ENCODE measurements at regions not wholly inside any gene's neighbourhood (a gene's known extent, or its start where the extent isn't known, plus 50 kb on each side); places are given as distances from the start of the nearest gene placed in this dataset.

DNA sequence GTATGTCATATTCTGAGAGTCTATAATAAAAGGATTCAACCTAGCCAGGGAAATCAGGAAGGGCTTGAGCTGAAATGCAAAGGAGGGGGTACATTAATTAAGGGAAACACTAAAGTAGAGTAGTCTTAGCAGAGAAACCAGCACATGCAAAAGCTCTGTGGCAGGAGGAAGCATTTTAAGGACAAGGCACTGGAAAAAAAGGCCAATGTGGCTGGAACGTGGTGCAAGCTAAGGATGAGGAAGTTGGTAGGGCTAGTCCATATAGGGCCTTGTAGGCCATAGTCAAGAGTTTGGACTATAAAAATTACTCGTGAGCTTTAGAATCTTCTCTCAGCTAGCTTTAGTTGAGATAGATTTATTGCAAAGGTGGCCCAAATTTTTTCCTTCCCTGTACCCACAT, 75.2 kb upstream of the TOP1 start:
- TF ChIP-seq EP300 (IDR thresholded peaks at IDR 0.05; ENCODE audit: borderline replicate concordance in 1 of 2, low read depth in 2 of 2, low read length in 2 of 2) (no peak), TBP (IDR thresholded peaks at IDR 0.05; ENCODE audit: low read depth, low read length) (no peak), CEBPB (IDR thresholded peaks at IDR 0.05; ENCODE audit: low read depth, low read length) (no peak), JUND (IDR thresholded peaks at IDR 0.05; ENCODE audit: low read length) (no peak), SP2 (IDR thresholded peaks at IDR 0.05; ENCODE audit: low read length) (no peak), RFX5 (IDR thresholded peaks at IDR 0.05; ENCODE audit: borderline replicate concordance, low read depth, low read length) (no peak)
- TF ChIP-seq, protein P1, sequence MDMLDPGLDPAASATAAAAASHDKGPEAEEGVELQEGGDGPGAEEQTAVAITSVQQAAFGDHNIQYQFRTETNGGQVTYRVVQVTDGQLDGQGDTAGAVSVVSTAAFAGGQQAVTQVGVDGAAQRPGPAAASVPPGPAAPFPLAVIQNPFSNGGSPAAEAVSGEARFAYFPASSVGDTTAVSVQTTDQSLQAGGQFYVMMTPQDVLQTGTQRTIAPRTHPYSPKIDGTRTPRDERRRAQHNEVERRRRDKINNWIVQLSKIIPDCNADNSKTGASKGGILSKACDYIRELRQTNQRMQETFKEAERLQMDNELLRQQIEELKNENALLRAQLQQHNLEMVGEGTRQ (IDR thresholded peaks at IDR 0.05; ENCODE audit: low read length): no peak
- TF ChIP-seq, protein P2, sequence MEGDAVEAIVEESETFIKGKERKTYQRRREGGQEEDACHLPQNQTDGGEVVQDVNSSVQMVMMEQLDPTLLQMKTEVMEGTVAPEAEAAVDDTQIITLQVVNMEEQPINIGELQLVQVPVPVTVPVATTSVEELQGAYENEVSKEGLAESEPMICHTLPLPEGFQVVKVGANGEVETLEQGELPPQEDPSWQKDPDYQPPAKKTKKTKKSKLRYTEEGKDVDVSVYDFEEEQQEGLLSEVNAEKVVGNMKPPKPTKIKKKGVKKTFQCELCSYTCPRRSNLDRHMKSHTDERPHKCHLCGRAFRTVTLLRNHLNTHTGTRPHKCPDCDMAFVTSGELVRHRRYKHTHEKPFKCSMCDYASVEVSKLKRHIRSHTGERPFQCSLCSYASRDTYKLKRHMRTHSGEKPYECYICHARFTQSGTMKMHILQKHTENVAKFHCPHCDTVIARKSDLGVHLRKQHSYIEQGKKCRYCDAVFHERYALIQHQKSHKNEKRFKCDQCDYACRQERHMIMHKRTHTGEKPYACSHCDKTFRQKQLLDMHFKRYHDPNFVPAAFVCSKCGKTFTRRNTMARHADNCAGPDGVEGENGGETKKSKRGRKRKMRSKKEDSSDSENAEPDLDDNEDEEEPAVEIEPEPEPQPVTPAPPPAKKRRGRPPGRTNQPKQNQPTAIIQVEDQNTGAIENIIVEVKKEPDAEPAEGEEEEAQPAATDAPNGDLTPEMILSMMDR (IDR thresholded peaks at IDR 0.05; ENCODE audit: control extremely low read depth in 1 of 3, insufficient read depth in 1 of 3, low read depth in 1 of 3, low read length in 3 of 3): no peak
- TF ChIP-seq, protein P3, sequence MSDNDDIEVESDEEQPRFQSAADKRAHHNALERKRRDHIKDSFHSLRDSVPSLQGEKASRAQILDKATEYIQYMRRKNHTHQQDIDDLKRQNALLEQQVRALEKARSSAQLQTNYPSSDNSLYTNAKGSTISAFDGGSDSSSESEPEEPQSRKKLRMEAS (IDR thresholded peaks at IDR 0.05): no peak
